PC-3 (cell line): ENCODE measurements at regions not wholly inside any gene's neighbourhood (a gene's known extent, or its start where the extent isn't known, plus 50 kb on each side); places are given as distances from the start of the nearest gene placed in this dataset.

Experiments
- ATAC-seq: fragments of 200-7000 bp; cut with Tn5 transposase; 2 replicates; pipeline ENCODE4 v1.9.1; 2020; ENCODE audit warnings: mild to moderate bottlenecking, moderate library complexity
- BruUV-seq: library from RNA; stranded (reverse); fragments of 400-500 nt; replicated peaks from 2 replicates; lab custom pipeline; 2021; lab: Mats Ljungman, UMichigan
- CTCF ChIA-PET: fragments of 300-600 bp; sonication (Branson Sonifier 250); formaldehyde crosslinking; loops from one replicate; lab custom pipeline; 2022; ENCODE audit warnings: antibody characterized with exemption; lab: Charles Lee
- POLR2A ChIA-PET: fragments of 300-600 bp; sonication (Branson Sonifier 250); formaldehyde crosslinking; loops from one replicate; lab custom pipeline; 2022; ENCODE audit warnings: antibody characterized with exemption; ENCODE audit not compliant: unreplicated experiment; lab: Charles Lee
- DNase-seq: peaks from one replicate; pipeline ENCODE4 v3.0.0-alpha.2; 2015
- H2AFZ ChIP-seq: fragments of 300-600 bp; sonication (generic); 2 replicates; pipeline ENCODE4 v1.6.0; 2016; ENCODE audit warnings: antibody characterized with exemption, low read length
- H3F3A ChIP-seq: fragments of 300-600 bp; sonication (generic); one replicate; pipeline ENCODE4 v1.6.0; 2017; ENCODE audit warnings: antibody characterized with exemption, low read length, control low read depth, mild to moderate bottlenecking; ENCODE audit not compliant: unreplicated experiment
- H3K27ac ChIP-seq: fragments of 300-600 bp; sonication (generic); 2 replicates; pipeline ENCODE4 v1.5.1; 2016; ENCODE audit warnings: mild to moderate bottlenecking, low read length
- H3K27me3 ChIP-seq: fragments of 300-600 bp; sonication (generic); 2 replicates; pipeline ENCODE4 v1.6.1; 2016; ENCODE audit warnings: low read length, mixed read lengths
- H3K36me3 ChIP-seq: fragments of 300-600 bp; sonication (generic); 2 replicates; pipeline ENCODE4 v1.6.1; 2016; ENCODE audit warnings: low read depth, mixed run types, low read length, mixed read lengths
- H3K4me1 ChIP-seq: fragments of 300-600 bp; sonication (generic); 2 replicates; pipeline ENCODE4 v1.5.1; 2016; ENCODE audit warnings: low read length; ENCODE audit not compliant: insufficient read depth
- H3K4me2 ChIP-seq: fragments of 300-600 bp; sonication (generic); 2 replicates; pipeline ENCODE4 v1.6.0; 2016; ENCODE audit warnings: low read length
- H3K4me3 ChIP-seq: fragments of 300-600 bp; sonication (generic); 2 replicates; pipeline ENCODE4 v1.5.1; 2016; ENCODE audit warnings: mild to moderate bottlenecking, low read length, mixed read lengths
- H3K79me2 ChIP-seq: fragments of 300-600 bp; sonication (generic); 2 replicates; pipeline ENCODE4 v1.6.1; 2017; ENCODE audit warnings: low read length, mixed read lengths
- H3K9ac ChIP-seq: fragments of 300-600 bp; sonication (generic); 2 replicates; pipeline ENCODE4 v1.6.0; 2016; ENCODE audit warnings: mild to moderate bottlenecking, low read length
- H3K9me2 ChIP-seq: fragments of 300-600 bp; sonication (generic); replicated peaks from 2 replicates; pipeline ENCODE4 v1.6.1; 2016; ENCODE audit warnings: mixed run types, low read length, mixed read lengths
- H3K9me3 ChIP-seq: fragments of 300-600 bp; sonication (generic); 2 replicates; pipeline ENCODE4 v1.6.1; 2016; ENCODE audit warnings: low read length, mixed read lengths
- H4K20me1 ChIP-seq: fragments of 300-600 bp; sonication (generic); 2 replicates; pipeline ENCODE4 v1.6.1; 2016; ENCODE audit warnings: low read length, mixed read lengths
- EZH2 ChIP-seq: fragments of 300-600 bp; sonication (generic); IDR thresholded peaks from one replicate; pipeline ENCODE4 v1.6.1; 2017; ENCODE audit warnings: antibody characterized with exemption, mild to moderate bottlenecking, low read length; ENCODE audit not compliant: unreplicated experiment
- EZH2phosphoT487 ChIP-seq: fragments of 300-600 bp; sonication (generic); IDR thresholded peaks from 2 replicates; pipeline ENCODE4 v1.6.1; 2018; ENCODE audit warnings: mild to moderate bottlenecking, antibody characterized with exemption, low read length, borderline replicate concordance
- intact Hi-C: fragments of 100-400 bp; cut with micrococcal nuclease; formaldehyde crosslinking; loops from 2 replicates; pipeline ENCODE4 v1.9.0; 2023
- TF ChIP-seq, protein P1 (sequence below): fragments of 300-600 bp; sonication (generic); conservative IDR thresholded peaks from 2 replicates; pipeline ENCODE4 v1.5.1; 2017; ENCODE audit warnings: antibody characterized with exemption, low read depth, mild to moderate bottlenecking, low read length

DNA sequence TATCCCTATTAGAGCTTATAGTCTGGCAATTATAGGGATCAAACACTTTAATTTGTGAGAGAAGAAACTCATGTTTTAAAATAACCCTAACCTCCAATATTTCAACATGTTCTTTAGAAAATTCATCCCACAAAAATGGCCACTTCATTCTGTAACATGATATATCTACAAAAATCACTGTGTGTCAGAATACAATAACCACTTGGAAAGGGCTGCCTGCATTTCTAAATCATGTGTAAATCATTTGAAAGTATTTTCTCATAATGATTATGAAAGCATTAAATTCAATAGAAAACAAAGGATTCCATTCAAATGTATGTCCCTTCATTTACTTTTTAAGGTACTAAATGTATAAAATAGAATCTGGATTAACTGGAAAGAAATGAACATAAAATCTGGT is 101.4 kb upstream of the NHSL1 start:
- no peaks in the 10 kb centered on the region for H3K9me2 ChIP-seq
- H3F3A ChIP-seq = no peaks in the 10 kb centered on the region
- intact Hi-C loops = no loop called here
- H3K27me3 ChIP-seq = no peaks in the 10 kb centered on the region
- H3K4me2 ChIP-seq = no peak overlapping the region
- H3K4me1 ChIP-seq = peaks cover 10% of the 10 kb centered on the region
- ChIA-PET POLR2A (no interaction called here), CTCF (no interaction called here)
- BruUV-seq = no TSS peak
- H4K20me1 ChIP-seq = no peaks in the 10 kb centered on the region
- H3K36me3 ChIP-seq = no peaks in the 10 kb centered on the region
- peak; percentile 37; the same call in 1 of the 2 replicates for ATAC-seq
- H3K4me3 ChIP-seq = no peak overlapping the region
- no peak overlapping the region for H3K9ac ChIP-seq
- H2AFZ ChIP-seq = no peak overlapping the region
- TF ChIP-seq EZH2phosphoT487 (no peak), EZH2 (no peak)
- TF ChIP-seq, protein P1, sequence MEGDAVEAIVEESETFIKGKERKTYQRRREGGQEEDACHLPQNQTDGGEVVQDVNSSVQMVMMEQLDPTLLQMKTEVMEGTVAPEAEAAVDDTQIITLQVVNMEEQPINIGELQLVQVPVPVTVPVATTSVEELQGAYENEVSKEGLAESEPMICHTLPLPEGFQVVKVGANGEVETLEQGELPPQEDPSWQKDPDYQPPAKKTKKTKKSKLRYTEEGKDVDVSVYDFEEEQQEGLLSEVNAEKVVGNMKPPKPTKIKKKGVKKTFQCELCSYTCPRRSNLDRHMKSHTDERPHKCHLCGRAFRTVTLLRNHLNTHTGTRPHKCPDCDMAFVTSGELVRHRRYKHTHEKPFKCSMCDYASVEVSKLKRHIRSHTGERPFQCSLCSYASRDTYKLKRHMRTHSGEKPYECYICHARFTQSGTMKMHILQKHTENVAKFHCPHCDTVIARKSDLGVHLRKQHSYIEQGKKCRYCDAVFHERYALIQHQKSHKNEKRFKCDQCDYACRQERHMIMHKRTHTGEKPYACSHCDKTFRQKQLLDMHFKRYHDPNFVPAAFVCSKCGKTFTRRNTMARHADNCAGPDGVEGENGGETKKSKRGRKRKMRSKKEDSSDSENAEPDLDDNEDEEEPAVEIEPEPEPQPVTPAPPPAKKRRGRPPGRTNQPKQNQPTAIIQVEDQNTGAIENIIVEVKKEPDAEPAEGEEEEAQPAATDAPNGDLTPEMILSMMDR = no peak
- H3K79me2 ChIP-seq = no peaks in the 10 kb centered on the region
- peak; percentile 32 for DNase-seq
- no peaks in the 10 kb centered on the region for H3K9me3 ChIP-seq
- H3K27ac ChIP-seq = peak overlapping the region; percentile 38

DNA sequence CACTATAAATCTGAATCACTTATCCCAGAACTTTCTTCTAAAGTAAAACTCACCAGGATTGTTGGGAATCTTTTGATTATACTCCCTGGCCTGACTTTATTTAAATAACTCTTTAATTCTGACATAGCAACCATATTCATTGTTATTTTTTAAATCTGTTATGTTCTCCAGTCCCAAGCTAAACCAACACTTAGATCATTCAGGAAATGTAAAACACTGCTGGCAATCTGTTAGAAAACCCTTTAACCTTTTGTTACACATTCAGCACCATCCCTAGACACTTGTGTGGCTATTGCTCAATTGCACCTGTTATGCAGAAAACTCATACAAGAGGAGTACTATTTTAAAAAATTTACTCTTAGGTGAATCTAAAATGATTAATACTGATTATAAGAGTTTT is 101.8 kb upstream of the NHSL1 start:
- DNase-seq (no peak), ATAC-seq (no peak)
- Histone ChIP-seq H3K27me3 (no peaks in the 10 kb centered on the region), H3F3A (no peaks in the 10 kb centered on the region), H3K4me3 (no peak overlapping the region), H3K9me2 (no peaks in the 10 kb centered on the region), H3K79me2 (no peaks in the 10 kb centered on the region), H3K27ac (peak overlapping the region; percentile 38), H4K20me1 (no peaks in the 10 kb centered on the region), H3K36me3 (no peaks in the 10 kb centered on the region), H2AFZ (no peak overlapping the region), H3K4me1 (peaks cover 10% of the 10 kb centered on the region), H3K9me3 (no peaks in the 10 kb centered on the region), H3K4me2 (no peak overlapping the region), H3K9ac (no peak overlapping the region)
- CTCF ChIA-PET = no interaction called here
- intact Hi-C loops = no loop called here
- POLR2A ChIA-PET = no interaction called here
- TF ChIP-seq EZH2 (no peak), EZH2phosphoT487 (no peak)
- TF ChIP-seq, protein P1 = no peak
- BruUV-seq = no TSS peak

DNA sequence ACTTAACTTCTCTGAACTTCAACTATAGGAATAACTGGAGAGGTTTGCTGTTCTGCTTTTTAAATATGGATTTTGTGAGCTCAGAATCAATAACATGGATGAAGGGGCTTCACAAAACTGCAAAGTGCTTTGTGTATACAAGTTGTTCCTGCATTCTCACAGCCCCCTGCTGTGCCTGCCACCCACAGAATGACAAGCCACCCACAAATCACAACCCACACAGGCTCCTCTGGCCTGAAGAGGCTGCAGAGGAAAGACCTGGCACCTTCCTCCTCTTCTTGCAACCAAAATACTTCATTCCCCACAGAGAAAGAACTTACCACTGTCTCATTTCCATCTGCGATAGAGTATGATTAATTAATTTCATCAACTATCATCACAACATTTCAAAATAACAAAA is 106.7 kb upstream of the NHSL1 start:
- H3K9me2 ChIP-seq = no peaks in the 10 kb centered on the region
- H3K4me2 ChIP-seq = no peak overlapping the region
- H3K79me2 ChIP-seq = no peaks in the 10 kb centered on the region
- POLR2A ChIA-PET = no interaction called here
- H3F3A ChIP-seq = no peaks in the 10 kb centered on the region
- intact Hi-C loops = no loop called here
- H3K4me1 ChIP-seq = peaks cover 4% of the 10 kb centered on the region; the same call in 1 of the 2 replicates
- BruUV-seq = no TSS peak
- TF ChIP-seq, protein P1 = no peak
- TF ChIP-seq EZH2phosphoT487 (no peak), EZH2 (no peak)
- CTCF ChIA-PET = no interaction called here
- no peaks in the 10 kb centered on the region for H3K9me3 ChIP-seq
- no peaks in the 10 kb centered on the region for H3K27me3 ChIP-seq
- H4K20me1 ChIP-seq = no peaks in the 10 kb centered on the region
- no peak overlapping the region for H3K27ac ChIP-seq
- ATAC-seq (no peak), DNase-seq (no peak)
- H3K4me3 ChIP-seq = no peak overlapping the region
- H3K36me3 ChIP-seq = no peaks in the 10 kb centered on the region
- no peak overlapping the region for H3K9ac ChIP-seq
- H2AFZ ChIP-seq = no peak overlapping the region
